IPS-20b (cell line): ENCODE measurements at regions not wholly inside any gene's neighbourhood (a gene's known extent, or its start where the extent isn't known, plus 50 kb on each side); places are given as distances from the start of the nearest gene placed in this dataset.

Source experiments
- H3K27ac ChIP-seq: one replicate; pipeline ENCODE4 v1.5.1; 2013; ENCODE audit warnings: low read length
- H3K27me3 ChIP-seq: 2 replicates; pipeline ENCODE4 v1.6.1; 2013; ENCODE audit warnings: mild to moderate bottlenecking, low read length, inconsistent platforms; ENCODE audit not compliant: insufficient read depth
- H3K36me3 ChIP-seq: 2 replicates; pipeline ENCODE4 v1.6.1; 2013; ENCODE audit warnings: low read depth, mild to moderate bottlenecking, inconsistent platforms, low read length, moderate library complexity; ENCODE audit not compliant: insufficient read depth
- H3K4me1 ChIP-seq: 2 replicates; pipeline ENCODE4 v1.6.1; 2013; ENCODE audit warnings: mild to moderate bottlenecking, control low read depth, inconsistent platforms, low read length, moderate library complexity; ENCODE audit not compliant: insufficient read depth
- H3K4me3 ChIP-seq: 2 replicates; pipeline ENCODE4 v1.5.1; 2013; ENCODE audit warnings: mild to moderate bottlenecking, low read length, inconsistent platforms
- H3K9ac ChIP-seq: 2 replicates; pipeline ENCODE4 v1.6.1; 2013; ENCODE audit warnings: low read depth, mild to moderate bottlenecking, inconsistent platforms, low read length, moderate library complexity
- H3K9me3 ChIP-seq: 2 replicates; pipeline ENCODE4 v1.6.1; 2013; ENCODE audit warnings: mild to moderate bottlenecking, low read depth, low read length, inconsistent platforms; ENCODE audit not compliant: insufficient read depth

DNA sequence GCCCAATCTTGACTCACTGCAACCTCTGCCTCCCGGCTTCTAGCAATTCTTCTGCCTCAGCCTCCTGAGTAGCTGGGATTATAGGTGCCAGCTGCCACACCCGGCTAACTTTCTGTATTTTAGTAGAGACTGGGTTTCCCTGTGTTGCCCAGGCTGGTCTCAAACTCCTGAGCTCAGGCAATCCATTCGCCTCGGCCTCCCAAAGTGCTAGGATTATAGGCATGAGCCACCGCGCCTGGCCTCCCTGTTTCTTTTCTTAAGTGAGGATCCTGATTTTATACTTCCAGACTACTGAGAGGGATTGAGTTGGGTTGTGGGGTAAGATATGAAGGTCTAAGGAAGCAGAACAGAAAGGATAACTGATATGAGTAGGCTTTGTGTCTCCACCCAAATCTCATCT, 106.8 kb downstream of the CNTN3 start:
- Histone ChIP-seq H3K27ac (no peak overlapping the region), H3K36me3 (no peaks in the 10 kb centered on the region), H3K9me3 (no peaks in the 10 kb centered on the region), H3K4me3 (no peak overlapping the region), H3K9ac (no peak overlapping the region), H3K27me3 (no peaks in the 10 kb centered on the region), H3K4me1 (no peaks in the 10 kb centered on the region)

DNA sequence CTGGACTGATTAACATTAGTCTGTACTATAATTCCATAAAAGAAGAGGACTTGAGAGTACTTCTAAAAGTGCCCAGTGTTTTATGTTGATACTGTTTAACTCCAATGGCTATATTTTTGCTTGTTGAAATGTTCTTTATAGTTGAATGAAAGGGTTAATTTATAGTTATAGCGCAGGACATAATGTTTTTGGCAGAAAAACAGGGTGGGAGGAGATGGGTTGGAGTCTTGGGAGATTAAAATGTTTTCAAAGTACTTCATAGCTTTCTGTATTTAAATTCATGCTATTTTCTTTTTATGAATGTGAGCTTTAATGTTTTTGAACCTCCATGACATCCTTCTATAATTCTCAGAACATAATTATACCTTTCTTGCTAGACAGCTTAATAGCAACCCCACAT, 108.2 kb downstream of the CNTN3 start:
- Histone ChIP-seq H3K27ac (no peak overlapping the region), H3K36me3 (no peaks in the 10 kb centered on the region), H3K9ac (no peak overlapping the region), H3K9me3 (no peaks in the 10 kb centered on the region), H3K4me3 (no peak overlapping the region), H3K4me1 (no peaks in the 10 kb centered on the region), H3K27me3 (no peaks in the 10 kb centered on the region)

DNA sequence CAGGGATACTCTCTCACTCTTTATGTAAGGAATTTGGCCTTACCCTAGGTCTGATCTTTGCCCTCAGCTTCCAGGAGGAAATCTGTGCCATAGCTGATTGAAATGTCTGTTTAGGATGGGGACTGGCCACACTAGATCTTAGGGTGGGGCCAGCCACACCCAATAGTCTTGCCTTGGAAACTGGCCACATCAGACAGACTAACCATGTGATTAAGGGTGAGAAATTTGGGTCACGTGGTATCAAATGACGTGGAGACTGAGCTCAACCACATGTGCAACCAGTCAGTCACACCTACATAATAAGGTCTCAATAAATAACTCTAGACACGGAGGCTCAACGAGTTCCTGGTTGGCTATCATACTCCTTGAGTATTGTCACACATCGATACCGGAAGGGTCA, 113.5 kb downstream of the CNTN3 start:
- no peak overlapping the region for H3K27ac ChIP-seq
- no peaks in the 10 kb centered on the region for H3K9me3 ChIP-seq
- H3K4me3 ChIP-seq = no peak overlapping the region
- H3K36me3 ChIP-seq = no peaks in the 10 kb centered on the region
- H3K27me3 ChIP-seq = no peaks in the 10 kb centered on the region
- H3K4me1 ChIP-seq = no peaks in the 10 kb centered on the region
- no peak overlapping the region for H3K9ac ChIP-seq

DNA sequence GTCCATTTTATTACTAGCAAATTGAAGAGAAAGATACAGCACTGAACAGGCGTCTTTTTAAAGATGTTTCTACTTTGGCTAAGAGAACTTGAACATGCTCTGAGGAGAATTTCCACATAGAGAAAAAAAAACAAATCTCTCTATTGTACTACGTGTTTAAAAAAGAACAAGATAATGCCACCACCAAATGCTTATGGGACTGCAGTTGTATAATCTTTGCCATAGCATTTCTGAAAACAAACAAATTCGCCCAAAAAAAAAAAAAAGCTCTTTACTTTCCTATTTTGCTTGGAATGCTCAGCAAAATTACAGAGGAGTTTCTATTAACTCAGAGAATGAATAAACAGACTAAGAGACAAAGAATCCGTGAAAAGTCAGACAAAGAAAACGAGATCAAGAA, 114.2 kb downstream of the CNTN3 start:
- Histone ChIP-seq H3K27ac (no peak overlapping the region), H3K36me3 (no peaks in the 10 kb centered on the region), H3K27me3 (no peaks in the 10 kb centered on the region), H3K4me3 (no peak overlapping the region), H3K4me1 (no peaks in the 10 kb centered on the region), H3K9ac (no peak overlapping the region), H3K9me3 (no peaks in the 10 kb centered on the region)

DNA sequence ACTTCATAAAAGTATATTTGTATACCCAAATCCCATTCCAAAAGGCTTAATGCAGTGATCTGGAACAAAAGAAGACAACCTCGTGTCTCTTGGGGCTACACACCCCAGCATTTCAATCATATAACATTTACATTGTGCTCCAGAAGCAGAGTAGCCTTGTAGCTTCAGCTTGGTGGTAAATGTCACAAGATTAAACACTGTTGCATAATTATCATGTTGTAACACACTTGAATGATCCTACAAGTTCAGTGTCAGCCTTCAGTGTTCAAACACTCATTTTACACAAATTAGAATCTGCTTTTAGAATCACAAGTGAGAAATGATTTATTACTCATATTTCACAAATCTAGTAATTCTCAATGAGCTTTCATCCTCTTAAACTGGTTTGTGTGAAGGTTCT, 122.6 kb downstream of the CNTN3 start:
- H3K9ac ChIP-seq = no peak overlapping the region
- H3K36me3 ChIP-seq = no peaks in the 10 kb centered on the region
- no peaks in the 10 kb centered on the region for H3K4me1 ChIP-seq
- no peak overlapping the region for H3K27ac ChIP-seq
- H3K27me3 ChIP-seq = no peaks in the 10 kb centered on the region
- no peak overlapping the region for H3K4me3 ChIP-seq
- no peaks in the 10 kb centered on the region for H3K9me3 ChIP-seq

DNA sequence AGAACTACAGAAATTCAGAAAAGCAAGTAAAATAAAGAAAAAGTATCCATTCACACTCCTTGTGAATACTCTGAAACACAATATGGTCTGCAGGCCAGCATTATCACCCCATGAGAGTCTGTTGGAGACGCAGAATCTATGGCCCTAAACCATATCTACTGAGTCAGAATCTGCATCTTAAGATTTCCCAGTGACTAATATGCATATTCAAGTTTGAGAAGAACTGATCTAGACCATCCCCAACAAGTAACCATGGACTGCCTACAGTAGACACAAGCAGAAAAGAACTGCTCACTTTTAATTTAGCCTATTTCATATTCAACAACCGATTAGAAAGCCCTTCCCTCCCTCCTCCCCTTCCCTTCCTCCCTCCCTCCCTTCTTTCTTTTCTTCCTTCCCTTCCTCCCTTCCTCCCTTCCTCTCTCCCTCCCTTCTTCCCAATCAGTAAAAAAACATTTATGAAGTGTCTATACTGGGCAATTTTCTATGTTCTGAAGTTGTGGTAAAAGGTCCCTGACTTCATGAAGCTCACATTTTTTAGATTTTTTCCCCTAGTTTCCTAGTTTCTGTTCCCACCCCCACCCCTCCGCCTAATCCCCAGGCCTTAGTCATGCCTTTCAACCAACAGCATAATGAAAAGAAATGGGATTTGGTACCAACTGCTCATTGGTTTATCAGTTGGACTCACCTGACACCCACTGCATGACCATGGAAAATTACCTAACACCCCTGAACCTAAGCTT, 125.2 kb downstream of the CNTN3 start:
- no peaks in the 10 kb centered on the region for H3K36me3 ChIP-seq
- no peak overlapping the region for H3K27ac ChIP-seq
- no peak overlapping the region for H3K9ac ChIP-seq
- no peaks in the 10 kb centered on the region for H3K4me1 ChIP-seq
- no peaks in the 10 kb centered on the region for H3K9me3 ChIP-seq
- H3K27me3 ChIP-seq = no peaks in the 10 kb centered on the region
- no peak overlapping the region for H3K4me3 ChIP-seq

DNA sequence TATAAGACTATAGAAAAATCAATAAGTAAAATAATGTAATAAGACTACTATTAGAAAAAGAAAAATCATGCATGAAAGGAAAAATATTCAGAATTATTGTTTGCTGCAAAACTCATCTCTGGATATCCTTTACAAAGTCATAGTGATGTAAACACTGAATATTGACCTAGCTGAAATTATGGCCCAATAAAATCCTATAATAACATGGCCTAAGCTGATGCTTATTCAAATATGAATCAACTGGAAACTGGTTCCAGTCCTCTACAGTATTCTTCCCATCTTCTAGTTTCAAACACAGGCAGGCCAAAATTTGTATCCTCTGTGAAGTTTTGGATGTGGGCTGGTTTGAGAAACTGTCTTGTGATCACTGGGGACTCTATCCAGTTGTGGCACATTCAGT, 134.5 kb downstream of the CNTN3 start:
- no peaks in the 10 kb centered on the region for H3K9me3 ChIP-seq
- no peak overlapping the region for H3K27ac ChIP-seq
- H3K36me3 ChIP-seq = no peaks in the 10 kb centered on the region
- no peaks in the 10 kb centered on the region for H3K27me3 ChIP-seq
- no peaks in the 10 kb centered on the region for H3K4me1 ChIP-seq
- no peak overlapping the region for H3K4me3 ChIP-seq
- no peak overlapping the region for H3K9ac ChIP-seq

DNA sequence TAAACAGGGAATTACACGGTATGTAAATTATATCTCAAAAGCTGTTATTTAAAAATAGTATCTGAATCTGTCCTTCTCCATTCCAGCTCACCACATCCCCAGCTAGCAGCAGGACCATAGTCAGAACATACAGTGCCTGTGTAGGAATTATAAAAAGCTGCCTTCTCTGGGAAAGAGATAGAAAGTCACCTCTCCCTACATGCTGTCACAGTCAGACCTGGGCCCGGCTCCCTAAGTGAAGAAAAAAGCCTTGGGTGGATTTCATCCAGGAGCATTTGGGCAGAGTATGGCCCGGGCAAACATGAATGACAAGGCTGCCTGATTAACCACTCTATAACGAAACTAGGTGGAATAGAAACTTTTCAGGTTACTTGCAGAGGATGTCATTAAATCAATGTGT, 144.1 kb downstream of the CNTN3 start:
- Histone ChIP-seq H3K4me1 (no peaks in the 10 kb centered on the region), H3K9me3 (no peaks in the 10 kb centered on the region), H3K9ac (no peak overlapping the region), H3K4me3 (no peak overlapping the region), H3K27ac (no peak overlapping the region), H3K36me3 (no peaks in the 10 kb centered on the region), H3K27me3 (no peaks in the 10 kb centered on the region)

DNA sequence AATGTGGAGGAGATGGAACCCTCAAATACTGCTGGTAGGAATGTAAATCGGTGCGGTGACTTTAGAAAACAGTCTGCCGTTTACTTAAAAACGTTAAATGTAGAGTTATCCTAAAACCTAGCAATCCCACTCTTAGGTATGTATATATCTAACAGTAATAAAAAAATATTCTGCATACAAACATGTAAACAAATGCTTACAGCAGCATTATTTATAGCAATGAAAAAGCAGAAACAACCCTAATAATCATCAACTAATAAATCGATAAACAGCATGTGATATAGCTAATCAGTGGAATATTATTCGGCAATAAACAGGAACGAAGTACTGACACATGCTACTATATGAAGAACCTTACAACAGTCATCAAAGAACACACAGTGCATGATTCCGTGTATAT, 144.7 kb downstream of the CNTN3 start:
- H3K4me3 ChIP-seq = no peak overlapping the region
- H3K9ac ChIP-seq = no peak overlapping the region
- no peaks in the 10 kb centered on the region for H3K36me3 ChIP-seq
- no peak overlapping the region for H3K27ac ChIP-seq
- no peaks in the 10 kb centered on the region for H3K4me1 ChIP-seq
- no peaks in the 10 kb centered on the region for H3K9me3 ChIP-seq
- H3K27me3 ChIP-seq = no peaks in the 10 kb centered on the region

DNA sequence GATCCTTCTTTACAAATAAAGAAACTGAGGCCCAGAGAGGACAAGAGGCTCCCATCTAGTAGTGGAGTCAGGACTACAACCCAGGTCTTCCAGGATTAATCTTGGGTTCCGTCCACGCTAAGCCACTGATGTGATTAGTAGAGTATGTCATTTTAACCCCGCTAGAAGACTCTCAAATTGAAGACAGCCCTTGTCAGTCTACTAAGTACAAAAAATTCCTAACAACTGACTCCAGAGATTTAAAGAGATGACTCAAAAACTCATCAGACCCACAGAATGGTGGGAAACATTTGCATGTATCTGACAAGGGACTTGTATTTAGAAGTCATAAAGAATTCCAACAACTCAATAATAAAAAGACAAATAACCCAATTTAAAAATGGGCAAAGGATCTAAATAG, 145.3 kb downstream of the CNTN3 start:
- no peaks in the 10 kb centered on the region for H3K36me3 ChIP-seq
- H3K4me3 ChIP-seq = no peak overlapping the region
- H3K27ac ChIP-seq = no peak overlapping the region
- no peaks in the 10 kb centered on the region for H3K27me3 ChIP-seq
- H3K9me3 ChIP-seq = no peaks in the 10 kb centered on the region
- no peaks in the 10 kb centered on the region for H3K4me1 ChIP-seq
- H3K9ac ChIP-seq = no peak overlapping the region

DNA sequence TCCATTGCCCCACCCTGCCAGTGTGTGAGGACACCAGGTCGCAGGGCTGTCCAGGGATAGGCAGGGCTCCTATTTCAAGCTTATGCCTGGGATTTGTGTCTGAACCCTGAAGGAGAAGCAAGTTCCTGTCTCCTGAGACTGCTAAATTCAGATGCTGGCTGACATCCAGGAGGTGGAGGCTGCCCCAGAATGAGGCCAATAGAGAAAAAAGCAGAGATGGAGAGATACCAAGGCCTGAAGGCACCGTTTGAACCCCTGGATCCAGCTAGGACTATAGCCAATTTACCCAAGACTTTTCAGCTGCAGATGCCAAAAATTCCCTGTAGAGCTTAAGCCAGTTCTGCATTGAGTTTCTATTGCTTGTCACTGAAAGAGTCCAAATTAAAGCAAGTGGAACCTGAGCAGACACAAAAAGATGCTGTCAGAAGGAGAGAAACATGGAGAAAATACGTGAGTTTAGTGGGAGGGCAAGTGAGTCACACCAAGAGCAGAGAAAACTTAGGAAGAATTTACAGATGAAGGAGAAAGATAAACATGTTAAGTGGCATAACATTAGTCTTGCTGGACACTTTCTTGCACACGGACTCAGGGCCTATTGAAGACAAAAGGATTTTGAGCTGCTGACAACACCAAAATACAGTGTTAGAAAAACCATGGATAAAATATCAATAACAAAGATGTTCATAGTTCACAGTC, 148.6 kb downstream of the CNTN3 start:
- Histone ChIP-seq H3K27me3 (no peaks in the 10 kb centered on the region), H3K4me1 (peaks cover 5% of the 10 kb centered on the region; the same call in 1 of the 2 replicates), H3K36me3 (no peaks in the 10 kb centered on the region), H3K9ac (no peak overlapping the region), H3K9me3 (no peaks in the 10 kb centered on the region), H3K27ac (no peak overlapping the region), H3K4me3 (no peak overlapping the region)

DNA sequence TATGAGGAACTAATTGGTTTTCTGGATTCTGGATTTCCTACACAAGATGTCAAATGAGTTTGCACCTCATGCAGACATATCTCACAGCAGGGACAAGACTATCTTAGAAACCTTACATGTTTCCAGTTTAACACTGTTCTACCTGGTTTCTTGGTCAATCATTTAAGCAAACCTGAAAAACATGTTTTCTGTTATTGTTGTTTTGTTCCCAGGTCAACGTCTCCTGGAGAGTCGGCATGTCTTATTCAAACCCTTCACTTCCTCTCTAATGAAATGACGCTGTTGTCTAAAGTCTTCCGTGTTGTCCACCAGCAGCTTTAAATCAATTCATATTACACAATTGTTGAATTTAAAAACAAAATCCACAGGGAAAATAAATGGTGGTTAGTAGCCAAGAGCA, 150.9 kb downstream of the CNTN3 start:
- Histone ChIP-seq H3K4me1 (peaks cover 5% of the 10 kb centered on the region; the same call in 1 of the 2 replicates), H3K9me3 (no peaks in the 10 kb centered on the region), H3K27me3 (no peaks in the 10 kb centered on the region), H3K4me3 (no peak overlapping the region), H3K27ac (no peak overlapping the region), H3K9ac (no peak overlapping the region), H3K36me3 (no peaks in the 10 kb centered on the region)
